ENCODE measurements at regions not wholly inside any gene's neighbourhood (a gene's known extent, or its start where the extent isn't known, plus 50 kb on each side); places are given as distances from the start of the nearest gene placed in this dataset.

DNA sequence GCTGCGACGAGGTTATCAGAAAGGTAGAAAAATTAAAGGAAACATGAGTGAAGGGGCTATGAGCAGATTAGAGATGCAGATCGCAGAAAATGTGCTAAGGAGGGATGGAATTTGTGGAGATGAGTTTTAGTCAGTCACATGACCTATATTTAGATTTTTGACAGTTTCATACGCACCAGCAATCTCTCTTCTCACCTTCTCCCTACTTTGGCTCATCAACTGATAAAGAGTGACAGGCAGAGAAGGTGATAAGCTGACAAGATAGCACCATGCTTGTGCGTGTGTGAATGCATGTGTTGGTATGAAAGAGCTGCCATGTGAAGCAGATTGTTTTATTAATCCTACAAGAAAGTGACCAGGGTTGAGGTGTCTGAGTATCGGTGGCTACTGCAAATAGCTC is 252.6 kb downstream of the RAP2A start:
- no peak overlapping the region for H2BK120ac ChIP-seq (ENCODE audit: insufficient read depth, low read length, poor library complexity)
- H3K4ac ChIP-seq (ENCODE audit: low read depth, low read length), result no peak overlapping the region
- H3K27ac ChIP-seq (ENCODE audit: low read depth, low read length), result no peak overlapping the region
- WGBS (ENCODE audit: extremely low coverage, insufficient coverage, insufficient read length), result no CpG with 5 or more reads among the region's 6 CpGs
- H3K79me2 ChIP-seq (ENCODE audit: control insufficient read depth, insufficient read depth, low read length, poor library complexity), result no peaks in the 10 kb centered on the region
- no peak overlapping the region for H2BK5ac ChIP-seq (ENCODE audit: low read depth, low read length, poor library complexity)
- no peak overlapping the region for H2BK12ac ChIP-seq (ENCODE audit: low read length)
- H3K4me1 ChIP-seq (ENCODE audit: control insufficient read depth in 1 of 2, insufficient read depth in 2 of 2, low read length in 2 of 2), result no peaks in the 10 kb centered on the region
- no peak overlapping the region for H3K14ac ChIP-seq (ENCODE audit: low read length)
- H4K91ac ChIP-seq (ENCODE audit: low read depth, low read length), result no peak overlapping the region
- no peaks in the 10 kb centered on the region for H3K9me3 ChIP-seq (ENCODE audit: insufficient read depth, low read depth, low read length)
- H2AFZ ChIP-seq (ENCODE audit: insufficient read depth, low read length, poor library complexity), result no peak overlapping the region
- no peak overlapping the region for H4K12ac ChIP-seq (ENCODE audit: low read depth, low read length)
- peak overlapping the region; percentile 37 for H3K23ac ChIP-seq (ENCODE audit: low read length)
- no peak overlapping the region for H2AK5ac ChIP-seq (ENCODE audit: low read length)
- H3K79me1 ChIP-seq (ENCODE audit: low read length), result no peaks in the 10 kb centered on the region
- no peaks in the 10 kb centered on the region for H3K27me3 ChIP-seq (ENCODE audit: insufficient read depth, low read length)
- H3K9ac ChIP-seq (ENCODE audit: low read length), result no peak overlapping the region
- no peak overlapping the region for H3K4me2 ChIP-seq (ENCODE audit: low read length)
- peak in 1 of 2 donors; percentile 18 for DNase-seq
- H3K36me3 ChIP-seq (ENCODE audit: control insufficient read depth in 1 of 2, insufficient read depth in 2 of 2, low read length in 2 of 2), result no peaks in the 10 kb centered on the region
- no peak overlapping the region for H3K18ac ChIP-seq (ENCODE audit: low read length)
- peak overlapping the region; percentile 31 for H3K4me3 ChIP-seq (ENCODE audit: low read depth, low read length)
- no peak overlapping the region for H4K8ac ChIP-seq (ENCODE audit: low read depth, low read length)

- WGBS (ENCODE audit: extremely low coverage, insufficient coverage, insufficient read length), result no CpG with 5 or more reads among the region's 2 CpGs
- H3K9ac ChIP-seq (ENCODE audit: low read length), result no peak overlapping the region
- H2AFZ ChIP-seq (ENCODE audit: insufficient read depth, low read length, poor library complexity), result no peak overlapping the region
- no peak overlapping the region for H2BK120ac ChIP-seq (ENCODE audit: insufficient read depth, low read length, poor library complexity)
- no peaks in the 10 kb centered on the region for H3K79me2 ChIP-seq (ENCODE audit: control insufficient read depth, insufficient read depth, low read length, poor library complexity)
- no peak for DNase-seq
- H2BK5ac ChIP-seq (ENCODE audit: low read depth, low read length, poor library complexity), result no peak overlapping the region
- H3K9me3 ChIP-seq (ENCODE audit: insufficient read depth, low read depth, low read length), result no peaks in the 10 kb centered on the region
- H3K27me3 ChIP-seq (ENCODE audit: insufficient read depth, low read length), result no peaks in the 10 kb centered on the region
- no peaks in the 10 kb centered on the region for H3K4me1 ChIP-seq (ENCODE audit: control insufficient read depth in 1 of 2, insufficient read depth in 2 of 2, low read length in 2 of 2)
- H3K79me1 ChIP-seq (ENCODE audit: low read length), result no peaks in the 10 kb centered on the region
- no peak overlapping the region for H2AK5ac ChIP-seq (ENCODE audit: low read length)
- H4K8ac ChIP-seq (ENCODE audit: low read depth, low read length), result no peak overlapping the region
- H3K4me2 ChIP-seq (ENCODE audit: low read length), result no peak overlapping the region
- no peaks in the 10 kb centered on the region for H3K36me3 ChIP-seq (ENCODE audit: control insufficient read depth in 1 of 2, insufficient read depth in 2 of 2, low read length in 2 of 2)
- no peak overlapping the region for H3K18ac ChIP-seq (ENCODE audit: low read length)
- no peak overlapping the region for H4K91ac ChIP-seq (ENCODE audit: low read depth, low read length)
- H3K4me3 ChIP-seq (ENCODE audit: low read depth, low read length), result no peak overlapping the region
- H3K23ac ChIP-seq (ENCODE audit: low read length), result no peak overlapping the region
- H2BK12ac ChIP-seq (ENCODE audit: low read length), result no peak overlapping the region
- no peak overlapping the region for H4K12ac ChIP-seq (ENCODE audit: low read depth, low read length)
- H3K14ac ChIP-seq (ENCODE audit: low read length), result no peak overlapping the region
- H3K4ac ChIP-seq (ENCODE audit: low read depth, low read length), result no peak overlapping the region
- no peak overlapping the region for H3K27ac ChIP-seq (ENCODE audit: low read depth, low read length)
Measured at GRCh38 chr13:97692628-97693027, 258.7 kb downstream of the RAP2A start.

GRCh38 chr13:97695684-97696083 is 257.8 kb upstream of the IPO5 start:
- Histone ChIP-seq H4K91ac (ENCODE audit: low read depth, low read length) (no peak overlapping the region), H3K18ac (ENCODE audit: low read length) (no peak overlapping the region), H3K23ac (ENCODE audit: low read length) (no peak overlapping the region), H3K4me3 (ENCODE audit: low read depth, low read length) (no peak overlapping the region), H3K4me1 (ENCODE audit: control insufficient read depth in 1 of 2, insufficient read depth in 2 of 2, low read length in 2 of 2) (no peaks in the 10 kb centered on the region), H2BK120ac (ENCODE audit: insufficient read depth, low read length, poor library complexity) (no peak overlapping the region), H2AFZ (ENCODE audit: insufficient read depth, low read length, poor library complexity) (no peak overlapping the region), H3K27me3 (ENCODE audit: insufficient read depth, low read length) (no peaks in the 10 kb centered on the region), H3K9ac (ENCODE audit: low read length) (no peak overlapping the region), H4K12ac (ENCODE audit: low read depth, low read length) (no peak overlapping the region), H3K14ac (ENCODE audit: low read length) (no peak overlapping the region), H3K79me2 (ENCODE audit: control insufficient read depth, insufficient read depth, low read length, poor library complexity) (no peaks in the 10 kb centered on the region), H3K4ac (ENCODE audit: low read depth, low read length) (no peak overlapping the region), H3K36me3 (ENCODE audit: control insufficient read depth in 1 of 2, insufficient read depth in 2 of 2, low read length in 2 of 2) (no peaks in the 10 kb centered on the region), H3K79me1 (ENCODE audit: low read length) (no peaks in the 10 kb centered on the region), H3K4me2 (ENCODE audit: low read length) (no peak overlapping the region), H2BK5ac (ENCODE audit: low read depth, low read length, poor library complexity) (no peak overlapping the region), H3K9me3 (ENCODE audit: insufficient read depth, low read depth, low read length) (no peaks in the 10 kb centered on the region), H2AK5ac (ENCODE audit: low read length) (no peak overlapping the region), H2BK12ac (ENCODE audit: low read length) (no peak overlapping the region), H4K8ac (ENCODE audit: low read depth, low read length) (no peak overlapping the region), H3K27ac (ENCODE audit: low read depth, low read length) (no peak overlapping the region)
- WGBS (ENCODE audit: extremely low coverage, insufficient coverage, insufficient read length), result no CpG with 5 or more reads among the region's 6 CpGs
- no peak for DNase-seq

DNA sequence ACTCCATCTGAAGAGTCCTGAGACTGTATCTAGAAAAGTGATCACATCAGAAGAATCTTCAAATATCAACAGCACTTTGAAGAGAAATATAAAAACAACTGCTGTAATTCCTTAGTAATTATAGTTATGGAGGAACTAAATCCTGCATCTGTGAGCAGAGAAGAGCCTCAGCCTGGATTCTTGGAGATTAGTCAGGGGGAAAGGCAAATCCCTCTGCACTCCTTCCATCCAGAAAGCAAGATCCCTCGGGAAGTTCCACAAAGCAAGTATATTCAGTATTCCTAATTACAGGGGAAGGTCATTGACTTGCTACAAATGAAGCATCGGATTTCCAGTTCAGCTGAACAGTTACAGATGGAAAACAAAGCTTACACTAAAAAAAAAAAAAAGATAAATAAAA is 256.6 kb upstream of the IPO5 start:
- H3K27ac ChIP-seq (ENCODE audit: low read depth, low read length), result no peak overlapping the region
- H2BK12ac ChIP-seq (ENCODE audit: low read length), result no peak overlapping the region
- no peaks in the 10 kb centered on the region for H3K9me3 ChIP-seq (ENCODE audit: insufficient read depth, low read depth, low read length)
- H3K79me2 ChIP-seq (ENCODE audit: control insufficient read depth, insufficient read depth, low read length, poor library complexity), result no peaks in the 10 kb centered on the region
- H3K9ac ChIP-seq (ENCODE audit: low read length), result no peak overlapping the region
- no peak overlapping the region for H3K14ac ChIP-seq (ENCODE audit: low read length)
- no CpG with 5 or more reads among the region's 2 CpGs for WGBS (ENCODE audit: extremely low coverage, insufficient coverage, insufficient read length)
- no peak for DNase-seq
- no peak overlapping the region for H3K4me2 ChIP-seq (ENCODE audit: low read length)
- no peaks in the 10 kb centered on the region for H3K4me1 ChIP-seq (ENCODE audit: control insufficient read depth in 1 of 2, insufficient read depth in 2 of 2, low read length in 2 of 2)
- H3K27me3 ChIP-seq (ENCODE audit: insufficient read depth, low read length), result no peaks in the 10 kb centered on the region
- no peak overlapping the region for H2AFZ ChIP-seq (ENCODE audit: insufficient read depth, low read length, poor library complexity)
- no peak overlapping the region for H3K4me3 ChIP-seq (ENCODE audit: low read depth, low read length)
- H3K36me3 ChIP-seq (ENCODE audit: control insufficient read depth in 1 of 2, insufficient read depth in 2 of 2, low read length in 2 of 2), result no peaks in the 10 kb centered on the region
- no peak overlapping the region for H2BK120ac ChIP-seq (ENCODE audit: insufficient read depth, low read length, poor library complexity)
- H4K91ac ChIP-seq (ENCODE audit: low read depth, low read length), result no peak overlapping the region
- no peak overlapping the region for H4K8ac ChIP-seq (ENCODE audit: low read depth, low read length)
- no peak overlapping the region for H3K18ac ChIP-seq (ENCODE audit: low read length)
- H2BK5ac ChIP-seq (ENCODE audit: low read depth, low read length, poor library complexity), result no peak overlapping the region
- H4K12ac ChIP-seq (ENCODE audit: low read depth, low read length), result no peak overlapping the region
- no peak overlapping the region for H3K4ac ChIP-seq (ENCODE audit: low read depth, low read length)
- no peak overlapping the region for H2AK5ac ChIP-seq (ENCODE audit: low read length)
- no peak overlapping the region for H3K23ac ChIP-seq (ENCODE audit: low read length)
- H3K79me1 ChIP-seq (ENCODE audit: low read length), result no peaks in the 10 kb centered on the region
